ENCODE measurements at regions not wholly inside any gene's neighbourhood (a gene's known extent, or its start where the extent isn't known, plus 50 kb on each side); places are given as distances from the start of the nearest gene placed in this dataset.
"Not testable (repeated sequence)": the region's sequence is repeated elsewhere in the genome, so short reads cannot be mapped to it uniquely, and the experiment has no call there.

DNA sequence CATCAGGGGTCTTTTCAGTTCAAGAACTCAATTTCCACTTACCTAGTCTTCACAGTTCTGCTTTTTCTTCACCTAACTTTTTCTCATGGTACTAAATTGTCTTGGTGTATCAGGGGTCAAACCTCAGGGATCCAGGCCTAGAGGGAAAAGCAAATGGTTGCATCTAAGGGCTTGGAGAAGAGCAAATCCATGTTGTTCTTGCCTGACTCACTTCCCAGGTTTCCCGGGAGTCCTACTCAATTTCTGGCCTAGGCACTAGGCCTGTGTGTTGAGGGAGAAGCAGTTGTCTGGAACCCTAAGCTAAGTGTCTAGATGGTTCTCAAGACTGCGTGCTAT, 191.9 kb upstream of the STK26 start:
- no peak for DNase-seq

DNA sequence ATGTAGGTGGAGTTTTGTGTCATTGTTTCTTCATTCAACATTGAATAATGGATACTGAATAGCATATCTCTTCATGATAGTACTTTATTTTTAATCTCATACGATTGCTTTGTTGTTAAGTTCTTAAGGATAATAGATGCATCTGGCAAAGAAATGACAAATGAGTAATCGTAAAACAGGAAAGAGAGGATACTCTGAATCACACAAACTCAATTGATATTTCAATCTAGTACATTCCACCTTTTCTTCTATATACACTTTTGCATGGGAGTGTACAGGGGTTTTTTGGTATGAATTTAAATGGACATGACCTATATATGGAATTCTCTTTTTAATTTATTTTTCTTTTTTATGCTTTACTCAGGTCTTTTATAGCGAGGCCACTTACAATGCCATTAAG, 186.9 kb upstream of the STK26 start:
- no peak for DNase-seq

DNA sequence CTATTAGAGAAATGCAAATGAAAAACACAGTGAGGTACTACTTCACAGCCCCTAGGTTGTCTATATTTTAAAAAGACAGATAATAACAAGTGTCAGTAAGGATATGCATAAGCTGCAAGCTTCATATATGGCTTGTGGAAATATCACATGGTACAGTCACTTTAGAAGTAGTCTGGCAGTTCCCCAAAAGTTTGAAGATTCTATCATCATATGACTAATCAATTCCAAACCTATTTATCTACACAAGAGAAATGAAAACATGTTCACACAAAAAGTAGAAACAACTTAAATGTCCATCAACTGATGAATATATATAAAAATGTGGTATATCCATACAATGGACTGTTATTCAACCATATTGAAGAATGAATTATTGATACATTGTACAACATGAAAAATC, 185.8 kb upstream of the STK26 start:
- DNase-seq, result no peak

DNA sequence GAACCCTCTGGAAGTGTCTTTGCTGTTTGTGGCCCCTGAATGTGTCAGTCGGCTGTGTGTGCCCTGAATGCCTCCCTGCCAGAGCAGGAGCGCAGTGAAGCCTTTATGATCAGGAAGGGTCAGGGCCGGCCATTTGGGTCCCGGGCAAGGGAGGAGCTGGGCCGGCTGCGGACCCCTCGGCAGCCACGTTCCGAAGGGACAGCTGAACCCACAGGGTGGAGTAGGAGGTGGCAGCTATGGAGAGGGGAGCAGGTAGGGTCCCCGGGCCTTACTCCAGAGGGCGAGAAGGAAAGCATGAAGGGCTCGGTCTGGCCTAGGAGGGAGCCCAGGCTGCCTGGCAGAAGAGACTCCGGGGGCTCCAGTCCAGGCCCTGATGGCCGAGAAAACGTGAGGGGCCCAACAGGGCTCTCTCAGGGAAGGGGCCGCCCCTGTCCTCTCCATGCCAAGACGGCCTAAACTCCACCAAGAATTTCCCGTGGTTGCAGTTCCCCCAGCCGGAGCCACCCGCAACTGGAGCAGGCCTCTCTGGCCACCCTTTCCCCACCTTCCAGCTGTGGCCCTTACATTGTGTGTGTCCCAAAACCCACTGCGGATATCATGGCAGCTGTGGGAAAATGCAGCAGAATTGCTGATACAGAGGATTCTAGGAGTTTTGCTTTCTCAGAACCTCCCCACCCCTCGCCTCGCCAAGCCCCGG, 182.2 kb upstream of the STK26 start:
- DNase-seq, result no peak

DNA sequence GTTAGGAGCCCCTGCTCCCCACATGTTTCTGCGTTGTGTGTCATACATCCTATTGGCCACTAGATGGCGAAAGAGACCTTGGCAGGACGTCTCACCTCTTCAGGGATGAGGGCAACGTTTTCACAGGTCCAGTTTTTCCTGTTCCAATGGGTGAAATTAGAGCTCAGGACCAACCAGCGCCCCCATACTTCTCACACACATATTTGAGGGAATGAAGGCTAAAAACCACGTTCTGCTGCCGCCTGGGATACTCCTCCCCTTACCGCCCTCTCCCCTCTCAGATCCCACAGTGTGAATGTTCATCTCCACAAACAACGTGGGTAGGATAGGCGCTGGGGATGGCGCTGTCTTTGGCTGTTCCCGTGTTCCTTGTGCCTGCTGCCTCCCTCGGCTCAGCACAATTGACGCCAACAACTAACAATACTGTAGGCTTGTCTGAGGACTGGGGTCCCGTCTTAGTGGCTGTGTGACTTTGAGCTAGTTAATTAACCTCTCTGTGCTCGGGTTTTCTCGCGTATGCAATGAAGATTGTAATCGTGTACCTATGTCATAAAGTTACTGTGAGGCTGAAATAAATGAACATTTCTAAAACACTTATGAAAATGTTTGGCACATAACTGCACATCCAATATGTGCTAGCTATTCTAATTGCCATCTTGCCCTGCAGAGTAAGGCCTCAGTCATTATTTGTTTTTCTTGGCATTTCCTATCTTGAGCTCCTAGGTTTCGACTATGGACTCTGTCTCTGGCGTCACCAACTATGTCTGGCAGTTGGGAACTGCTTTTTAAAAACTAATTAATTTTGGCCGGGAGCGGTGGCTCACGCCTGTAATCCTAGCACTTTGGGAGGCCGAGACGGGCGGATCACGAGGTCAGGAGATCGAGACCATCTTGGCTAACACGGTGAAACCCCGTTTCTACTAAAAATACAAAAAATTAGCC, 181.3 kb upstream of the STK26 start:
- no peak for DNase-seq

DNA sequence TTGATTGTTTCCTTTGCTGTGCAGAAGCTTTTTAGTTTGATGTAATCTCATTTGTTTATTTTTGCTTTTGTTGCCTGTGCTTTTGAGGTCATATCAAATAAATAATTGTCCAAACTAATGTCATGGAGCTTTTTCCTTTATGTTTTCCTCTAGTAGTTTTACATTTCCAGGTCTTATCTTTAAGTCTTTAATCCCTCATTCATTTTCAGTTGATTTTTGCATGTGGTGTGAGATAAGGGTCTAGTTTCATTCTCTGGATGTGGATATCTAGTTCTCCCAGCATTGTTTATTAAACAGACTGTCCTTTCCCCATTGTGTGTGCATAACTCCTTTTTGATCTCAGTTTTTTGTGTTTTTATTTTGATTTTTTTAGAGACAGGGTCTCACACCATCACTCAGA, 179.1 kb upstream of the STK26 start:
- no peak for DNase-seq

DNA sequence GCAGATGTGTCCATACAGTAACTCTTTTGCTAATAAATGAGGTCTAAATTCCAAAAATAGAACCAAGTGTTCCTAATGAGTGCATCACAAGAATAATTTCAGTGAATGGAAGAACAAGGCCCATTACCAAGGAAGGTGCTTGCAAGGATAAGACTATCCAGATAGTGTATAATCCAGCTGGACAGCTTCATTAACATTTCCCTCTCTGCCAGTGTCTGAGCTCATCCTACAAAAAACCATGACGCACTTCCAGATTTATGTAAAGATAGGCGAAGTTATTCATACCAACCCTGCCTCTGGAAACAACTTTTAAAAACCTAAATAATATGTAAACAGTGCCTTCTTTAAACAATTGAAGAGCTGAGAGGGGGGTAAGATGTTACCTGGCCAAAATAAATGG, 177.9 kb upstream of the STK26 start:
- no peak for DNase-seq

DNA sequence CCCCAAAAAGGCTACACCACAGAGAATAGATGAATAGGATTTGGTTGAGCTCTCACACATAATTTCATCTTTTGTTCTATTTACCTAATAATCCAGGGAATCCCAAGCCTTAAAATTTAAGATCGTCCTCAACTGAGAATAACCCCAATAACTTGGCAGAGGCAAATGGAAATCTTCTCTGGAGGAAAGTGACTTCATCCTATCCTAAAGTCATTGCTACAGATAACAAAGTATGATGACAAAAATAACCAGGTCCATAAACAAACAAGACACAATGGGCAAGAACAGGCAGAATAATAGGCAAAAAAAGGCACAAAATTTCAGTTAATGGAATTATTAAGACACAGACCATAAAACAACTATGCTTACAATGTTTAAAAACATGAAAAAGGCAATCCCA, 177.3 kb upstream of the STK26 start:
- no peak for DNase-seq

DNA sequence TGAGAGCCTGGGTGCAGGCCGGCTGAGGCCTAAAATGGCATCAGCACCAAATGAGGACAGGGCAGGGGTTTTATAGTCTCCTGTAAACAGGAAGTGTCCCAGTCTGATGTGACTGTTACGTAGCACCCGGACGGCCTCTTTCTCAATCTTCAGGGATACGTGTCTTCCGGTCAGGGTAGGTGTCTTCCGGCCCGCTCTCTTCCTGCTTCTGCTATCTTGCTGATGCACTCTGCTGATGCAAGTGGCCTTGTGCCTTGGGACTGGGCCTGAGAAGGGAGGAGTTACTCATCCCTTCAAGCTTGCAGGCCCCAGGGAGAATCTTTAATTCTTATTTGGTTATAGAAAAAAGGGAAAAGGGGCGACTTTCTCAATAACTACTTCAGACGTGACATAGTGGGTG, 172.1 kb upstream of the STK26 start:
- DNase-seq, result not testable (repeated sequence)

DNA sequence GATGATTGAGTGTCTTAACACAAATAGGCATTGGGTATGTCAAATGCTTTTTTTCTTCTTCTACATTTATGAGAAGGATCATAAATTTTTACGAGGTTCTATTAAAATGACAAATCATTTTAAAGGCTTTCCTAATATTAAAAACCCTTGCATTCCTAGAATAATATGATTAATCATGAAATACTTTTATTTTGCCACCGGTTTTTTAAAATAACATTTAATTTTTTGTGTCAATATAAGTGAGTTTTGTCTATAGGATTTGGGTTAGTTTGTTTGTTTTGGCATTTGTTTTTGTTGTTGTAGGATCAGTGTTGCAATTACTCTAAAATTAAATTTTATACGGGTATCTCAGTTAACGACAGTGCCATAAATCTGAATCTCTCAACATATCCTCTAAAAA, 169.7 kb upstream of the STK26 start:
- DNase-seq, result no peak

DNA sequence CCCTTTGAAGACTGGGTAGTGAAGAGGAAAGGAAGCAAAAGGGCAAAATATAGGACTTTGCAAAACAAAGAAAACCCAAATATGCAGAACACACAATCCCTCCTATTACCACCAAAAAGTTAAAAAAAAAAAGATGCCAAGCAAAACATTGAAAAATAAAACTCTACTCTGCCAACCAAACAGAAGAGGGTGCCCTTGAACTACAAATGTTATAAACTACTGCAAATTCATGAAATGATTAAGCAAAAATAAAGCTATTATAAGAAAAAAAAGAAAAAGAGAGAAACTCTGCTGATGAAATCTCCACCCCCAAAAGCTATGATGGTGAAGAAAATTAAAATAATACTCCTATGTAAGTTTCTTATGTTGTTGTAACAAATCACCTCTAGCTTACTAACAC, 168.5 kb upstream of the STK26 start:
- DNase-seq, result no peak

DNA sequence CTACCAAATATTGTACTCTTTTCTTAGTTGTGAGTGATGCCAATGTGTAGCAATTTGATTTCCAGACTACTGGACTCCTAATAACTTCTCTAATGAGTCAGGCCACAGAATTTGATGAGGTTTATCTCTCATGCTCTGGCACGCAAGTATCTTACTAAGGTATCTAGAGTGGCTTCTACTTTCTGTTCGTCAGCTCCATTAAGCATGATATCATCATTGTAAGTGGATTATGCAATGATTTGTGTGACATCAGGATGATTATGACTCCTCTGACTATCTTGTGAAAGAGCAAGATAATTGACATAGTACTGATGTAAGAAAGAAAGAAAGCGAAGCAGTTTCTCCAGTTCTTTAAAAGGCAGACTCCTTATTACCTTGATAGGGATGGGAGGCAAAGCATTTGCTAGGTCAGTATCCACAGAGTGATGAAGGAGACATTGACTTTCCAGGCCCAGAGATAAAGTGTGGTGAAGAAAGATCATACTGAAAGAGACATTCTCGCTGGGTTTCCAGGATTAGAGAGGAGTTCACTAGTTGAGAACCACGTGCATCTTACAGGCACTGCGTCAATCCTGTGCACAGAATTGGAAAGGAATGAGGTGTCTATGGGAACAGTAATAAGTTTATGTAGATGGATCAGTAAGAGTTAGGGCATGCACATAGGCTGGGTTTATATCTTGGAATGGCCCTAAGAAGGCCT, 161.9 kb upstream of the STK26 start:
- DNase-seq, result no peak

DNA sequence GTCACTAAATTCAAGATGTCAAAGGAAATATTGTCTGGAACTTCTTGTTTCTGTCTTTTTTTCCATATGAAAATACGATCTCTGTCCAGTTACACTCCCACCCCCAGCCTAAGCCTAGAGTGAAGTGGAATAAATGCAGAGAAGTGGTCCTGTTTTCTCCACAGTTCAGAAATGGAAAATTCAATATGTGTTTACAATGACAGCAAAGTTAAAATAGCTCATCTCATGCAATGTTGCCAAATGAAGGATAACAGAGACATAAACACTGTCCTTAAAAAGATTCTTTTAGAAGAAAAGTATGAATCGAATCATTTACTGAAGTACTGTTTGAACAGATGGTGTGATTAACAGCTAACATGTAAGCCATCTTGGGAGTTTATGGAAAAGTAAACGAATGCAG, 160.8 kb upstream of the STK26 start:
- no peak for DNase-seq

DNA sequence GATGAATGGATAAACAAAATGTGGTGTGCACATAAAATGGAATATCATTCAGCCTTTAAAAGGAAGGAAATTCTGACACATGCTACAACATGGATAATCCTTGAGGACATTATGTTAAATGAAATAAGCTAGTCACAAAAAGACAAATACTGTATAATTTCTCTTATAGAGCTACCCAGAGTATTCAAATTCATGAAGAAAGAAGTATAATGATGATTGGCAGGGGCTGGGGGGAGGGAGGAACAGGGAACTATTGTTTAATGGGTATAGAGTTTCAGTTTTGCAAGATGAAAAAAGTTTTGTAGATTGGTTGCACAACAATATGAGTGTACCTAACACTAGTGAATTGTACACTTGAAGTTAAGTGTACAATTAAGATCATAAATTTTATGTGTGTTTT, 153.9 kb upstream of the STK26 start:
- no peak for DNase-seq

DNA sequence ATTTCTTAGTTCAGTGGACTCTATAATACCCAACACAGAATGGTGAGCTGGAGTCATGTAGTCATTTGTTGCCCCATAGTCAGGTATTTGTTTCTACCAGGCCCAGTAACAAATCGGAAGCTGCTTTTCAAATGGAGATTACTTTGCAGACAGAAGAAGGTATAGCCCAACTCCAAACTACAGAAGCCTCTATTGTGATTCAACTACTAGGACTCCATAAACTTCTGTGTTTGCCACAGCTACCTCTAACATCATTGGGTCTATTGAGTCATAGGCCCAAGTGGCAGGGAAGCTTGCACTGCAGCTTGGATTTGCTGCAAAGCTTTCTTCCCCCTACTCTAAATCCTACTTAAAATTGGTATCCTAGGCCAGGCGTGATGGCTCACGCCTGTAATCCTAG, 148.8 kb upstream of the STK26 start:
- DNase-seq, result no peak

DNA sequence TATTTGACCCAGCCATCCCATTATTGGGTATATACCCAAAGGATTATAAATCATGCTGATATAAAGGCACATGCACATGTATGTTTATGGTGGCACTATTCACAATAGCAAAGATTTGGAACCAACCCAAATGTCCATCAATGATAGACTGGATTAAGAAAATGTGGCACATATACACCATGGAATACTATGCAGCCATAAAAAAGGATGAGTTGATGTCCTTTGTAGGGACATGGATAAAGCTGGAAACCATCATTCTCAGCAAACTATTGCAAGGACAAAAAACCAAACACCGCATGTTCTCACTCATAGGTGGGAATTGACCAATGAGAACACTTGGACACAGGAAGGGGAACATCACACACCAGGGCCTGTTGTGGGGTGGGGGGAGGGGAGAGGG, 147.3 kb upstream of the STK26 start:
- not testable (repeated sequence) for DNase-seq

DNA sequence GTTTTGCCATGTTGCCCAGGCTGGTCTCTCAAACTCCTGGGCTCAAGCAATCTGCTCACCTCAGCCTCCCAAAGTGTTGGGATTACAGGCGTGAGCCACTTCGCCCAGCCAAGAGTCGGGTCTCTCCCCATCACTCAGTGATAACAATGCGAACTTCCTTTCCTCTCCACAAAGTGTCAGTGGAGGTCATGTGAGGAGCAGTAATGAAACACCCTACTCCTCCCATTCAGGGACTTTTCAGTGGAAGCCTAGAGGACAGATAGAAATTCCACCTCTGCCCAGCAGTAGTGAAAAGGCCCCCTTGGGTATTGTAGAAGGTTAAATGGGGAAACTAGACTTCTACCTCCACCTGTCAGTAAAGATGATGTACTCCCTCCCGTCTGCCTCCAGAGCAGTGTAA, 141.9 kb upstream of the STK26 start:
- no peak for DNase-seq

DNA sequence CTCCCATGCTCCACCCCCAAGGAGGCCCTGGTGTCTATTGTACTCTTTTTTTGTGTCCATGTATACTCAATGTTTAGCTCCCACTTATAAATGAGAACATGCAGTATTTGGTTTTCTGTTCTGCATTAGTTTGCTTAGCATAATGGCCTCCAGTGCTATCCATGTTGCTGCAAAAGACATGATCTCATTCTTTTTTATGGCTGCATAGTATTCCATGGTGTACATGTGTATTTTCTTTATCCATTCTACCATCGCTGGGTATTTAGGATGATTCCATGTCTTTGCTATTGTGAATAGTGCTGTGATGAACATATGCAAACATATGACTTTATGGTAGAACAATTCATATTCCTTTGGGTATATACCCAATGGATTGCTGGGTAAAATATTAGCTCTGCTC, 138.1 kb upstream of the STK26 start:
- DNase-seq, result not testable (repeated sequence)

DNA sequence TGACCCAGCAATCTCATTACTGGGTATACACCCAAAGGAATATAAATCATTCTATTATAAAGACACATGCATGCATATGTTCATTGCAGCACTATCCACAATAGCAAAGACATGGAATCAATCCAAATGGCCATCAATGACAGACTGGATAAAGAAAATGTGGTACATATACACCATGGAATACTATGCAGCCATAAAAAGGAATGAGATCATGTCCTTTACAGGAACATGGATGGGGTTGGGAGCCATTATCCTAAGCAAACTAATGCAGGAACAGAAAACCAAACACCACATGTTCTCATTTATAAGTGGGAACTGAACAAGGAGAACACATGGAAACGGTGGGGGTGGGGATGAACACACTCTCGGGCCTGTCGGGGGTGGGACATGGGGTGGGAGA, 129.2 kb upstream of the STK26 start:
- DNase-seq, result not testable (repeated sequence)

DNA sequence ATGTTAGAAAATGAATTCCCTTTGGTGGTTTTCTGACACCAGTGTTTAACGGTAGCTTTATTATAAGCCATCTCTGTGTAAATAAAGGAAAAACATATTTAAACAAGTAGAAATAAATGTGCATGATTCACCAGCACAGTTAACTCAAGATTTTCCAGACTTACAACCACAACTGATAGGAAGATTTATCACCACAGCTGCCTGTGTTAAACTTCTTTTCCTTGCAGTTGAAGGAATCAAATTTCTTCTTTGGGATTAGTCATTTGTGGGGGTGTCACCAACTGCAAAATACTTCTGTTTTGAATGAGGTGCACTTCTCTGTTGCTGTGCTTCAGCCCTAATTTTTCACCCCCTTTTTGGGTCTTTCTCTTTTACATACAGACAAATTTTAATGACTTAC, 128.1 kb upstream of the STK26 start:
- DNase-seq, result no peak

DNA sequence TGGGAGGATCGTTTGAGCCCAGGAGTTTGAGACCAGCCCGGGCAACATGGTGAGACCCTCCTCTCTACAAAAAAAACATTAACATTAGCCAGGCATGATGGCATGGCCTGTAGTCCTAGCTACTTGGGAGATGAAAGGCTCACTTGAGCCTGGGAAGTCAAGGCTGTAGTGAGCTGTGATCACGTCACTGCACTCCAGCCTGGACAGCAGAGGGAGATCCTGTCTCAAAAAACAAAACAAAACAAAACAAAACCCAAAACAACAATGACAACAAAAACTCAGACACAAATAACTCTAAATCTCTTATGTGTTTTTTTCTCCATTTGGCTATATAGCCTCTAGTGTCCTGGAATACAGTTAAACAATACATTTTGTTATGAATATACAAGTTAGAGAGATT, 127.3 kb upstream of the STK26 start:
- no peak for DNase-seq

DNA sequence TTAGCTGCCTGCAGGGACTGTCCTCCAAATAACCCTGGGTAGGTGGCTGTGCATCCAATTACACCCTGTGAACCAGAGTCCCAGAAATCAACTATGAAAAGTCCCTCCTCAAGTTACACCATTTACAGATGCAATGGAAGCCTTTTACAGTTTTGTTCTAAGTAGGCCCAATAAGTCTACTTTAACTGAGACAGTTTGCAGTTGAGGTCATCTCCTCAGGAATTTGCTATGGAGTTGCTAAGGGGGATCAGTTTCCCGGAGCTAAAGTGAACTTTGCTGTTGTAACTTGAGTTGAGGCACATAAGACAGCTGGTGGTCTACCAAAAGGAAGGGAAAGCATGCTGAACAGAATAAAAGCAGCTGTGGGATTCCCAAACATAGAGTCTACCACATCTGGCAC, 121.6 kb upstream of the STK26 start:
- no peak for DNase-seq

DNA sequence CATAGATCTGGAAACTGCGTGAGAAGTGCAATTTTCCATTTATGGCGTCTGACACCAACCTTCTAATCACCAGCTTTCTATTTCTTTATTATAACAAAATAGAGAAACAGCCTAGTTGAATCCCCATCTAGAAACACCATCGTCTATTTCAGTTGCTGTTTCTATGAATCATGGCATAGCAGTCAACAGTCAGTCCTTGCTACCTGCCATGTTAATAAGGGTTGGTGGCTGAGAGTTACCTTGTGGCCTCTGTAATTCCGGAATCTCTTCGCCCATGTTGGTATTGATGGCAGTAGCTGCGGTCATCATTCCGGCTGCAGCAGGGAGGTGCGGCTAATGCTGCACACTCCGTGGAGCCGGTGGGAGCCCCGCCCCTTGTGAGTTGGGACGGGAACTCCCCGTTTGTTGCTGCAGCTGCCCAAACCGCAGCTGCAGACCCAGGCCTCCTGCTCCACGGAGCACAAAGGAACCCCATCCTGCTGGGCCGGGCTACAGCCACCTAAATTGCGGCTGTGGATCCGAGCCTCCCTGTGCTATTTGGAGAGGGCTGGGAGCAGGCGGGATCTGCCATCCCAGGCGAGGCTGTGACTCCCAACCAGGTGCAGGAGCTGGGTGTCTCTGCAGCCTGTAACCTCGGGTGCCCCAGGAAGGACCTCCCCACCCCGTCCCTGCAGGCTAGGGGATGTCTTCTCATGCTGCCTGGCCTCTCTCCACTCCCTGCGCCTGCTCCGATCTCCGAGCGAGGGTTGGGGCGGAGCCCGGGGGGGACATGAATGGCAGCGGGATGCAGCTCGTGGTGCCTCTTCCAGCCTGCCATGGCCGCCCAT, 115.4 kb upstream of the STK26 start:
- DNase-seq, result no peak

Measured in activated gamma-delta T cell (primary cell).